ENCODE measurements at regions not wholly inside any gene's neighbourhood (a gene's known extent, or its start where the extent isn't known, plus 50 kb on each side); places are given as distances from the start of the nearest gene placed in this dataset.

GRCh38 chr17:12313786-12314185, 293.1 kb downstream of the MAP2K4 start:
- no peak for DNase-seq (ENCODE audit: insufficient read length, low spot score)
- TF ChIP-seq CTCF (IDR thresholded peaks at IDR 0.05; ENCODE audit: insufficient read depth, missing control alignments), result no peak
- FAIRE-seq, result no peak

GRCh38 chr17:12316021-12316420, 295.3 kb downstream of the MAP2K4 start:
- DNase-seq (ENCODE audit: insufficient read length, low spot score) (no peak), FAIRE-seq (no peak)
- TF ChIP-seq CTCF (IDR thresholded peaks at IDR 0.05; ENCODE audit: insufficient read depth, missing control alignments), result no peak

- FAIRE-seq (no peak), DNase-seq (ENCODE audit: insufficient read length, low spot score) (no peak)
- TF ChIP-seq CTCF (IDR thresholded peaks at IDR 0.05; ENCODE audit: insufficient read depth, missing control alignments), result no peak
These were observed 298.0 kb downstream of the MAP2K4 start for GRCh38 chr17:12318571-12319266.

- FAIRE-seq (no peak), DNase-seq (ENCODE audit: insufficient read length, low spot score) (no peak)
- TF ChIP-seq CTCF (IDR thresholded peaks at IDR 0.05; ENCODE audit: insufficient read depth, missing control alignments), result no peak
These were observed 299.6 kb downstream of the MAP2K4 start for GRCh38 chr17:12320286-12320685.

- DNase-seq (ENCODE audit: insufficient read length, low spot score) (no peak), FAIRE-seq (no peak)
These were observed 307.5 kb downstream of the MAP2K4 start for GRCh38 chr17:12328204-12328603.

GRCh38 chr17:12330456-12330855, 309.8 kb downstream of the MAP2K4 start:
- no peak for TF ChIP-seq CTCF (IDR thresholded peaks at IDR 0.05; ENCODE audit: insufficient read depth, missing control alignments)
- DNase-seq (ENCODE audit: insufficient read length, low spot score), result no peak
- FAIRE-seq, result no peak

More at GRCh38 chr17:12328204-12328603, 307.5 kb downstream of the MAP2K4 start:
- TF ChIP-seq CTCF (IDR thresholded peaks at IDR 0.05; ENCODE audit: insufficient read depth, missing control alignments), result no peak

- FAIRE-seq, result no peak
- no peak for TF ChIP-seq CTCF (IDR thresholded peaks at IDR 0.05; ENCODE audit: insufficient read depth, missing control alignments)
These were observed 320.7 kb downstream of the MAP2K4 start for GRCh38 chr17:12341328-12341727.

More at GRCh38 chr17:12341328-12341727, 320.7 kb downstream of the MAP2K4 start:
- DNase-seq (ENCODE audit: insufficient read length, low spot score), result no peak
